K562 (cell line): ENCODE measurements at regions not wholly inside any gene's neighbourhood (a gene's known extent, or its start where the extent isn't known, plus 50 kb on each side); places are given as distances from the start of the nearest gene placed in this dataset.

Experiments used
- ATAC-seq: fragments of 200-7000 bp; cut with Tn5 transposase; 3 replicates; pipeline ENCODE4 v1.9.1; 2020; ENCODE audit warnings: moderate library complexity
- BruUV-seq: library from RNA; stranded (reverse); fragments of 400-500 nt; replicated peaks from 2 replicates; lab custom pipeline; 2021; lab: Mats Ljungman, UMichigan
- CTCF ChIA-PET: fragments of 300-600 bp; formaldehyde crosslinking; extraction: SDS; loops from one replicate; lab custom pipeline; 2021; ENCODE audit warnings: low intra/inter-chr PET ratio; lab: Yijun Ruan, JAX
- POLR2A ChIA-PET: fragments of 300-600, 350-650 bp; sonication (Branson Sonifier 250); formaldehyde crosslinking; extraction: SDS; loops from one replicate; lab custom pipeline; 2021; ENCODE audit warnings: antibody characterized with exemption, inconsistent platforms; lab: Yijun Ruan, JAX
- DNase-seq, 4 experiments: peaks; one replicate each; pipeline versions ENCODE4 v3.0.0 to v3.0.0-alpha.2; 2011 to 2018; ENCODE audit warnings: low spot score in 3 of 4, mixed read lengths in 3 of 4; ENCODE audit errors: extremely low read depth in 1 of 4
- FAIRE-seq: peaks from 2 replicates; lab custom pipeline; 2011; peaks lifted over from hg19 to GRCh38; lab: Jason Lieb, UNC
- H2AFZ ChIP-seq: 2 replicates; pipeline ENCODE4 v1.6.0; 2011; ENCODE audit warnings: low read depth, low read length, control low read depth, inconsistent platforms
- H3K27ac ChIP-seq: fragments of 200-600 bp; 3 replicates; pipeline ENCODE4 v1.8.0; 2011; ENCODE audit warnings: low read depth, mild to moderate bottlenecking, control low read depth, inconsistent platforms, low read length, moderate library complexity, mixed read lengths; ENCODE audit errors: extremely low read depth
- H3K27me3 ChIP-seq, 2 experiments: fragments of 300-600 bp in 1 of 2; 2 replicates in 1 of 2; 3 replicates in 1 of 2; pipeline versions ENCODE4 v1.6.0 to v1.8.0; 2011; ENCODE audit warnings: inconsistent platforms in 2 of 2, low read length in 2 of 2, mild to moderate bottlenecking in 1 of 2, mixed read lengths in 1 of 2, moderate library complexity in 1 of 2; ENCODE audit not compliant: control insufficient read depth in 2 of 2, insufficient read depth in 2 of 2
- H3K36me3 ChIP-seq: fragments of 300-600 bp; 3 replicates; pipeline ENCODE4 v1.8.0; 2011; ENCODE audit warnings: mild to moderate bottlenecking, low read length, inconsistent platforms; ENCODE audit not compliant: control insufficient read depth, insufficient read depth
- H3K4me1 ChIP-seq, 2 experiments: fragments of 200-600 bp in 1 of 2; replicated peaks in 1 of 2; 2 replicates in 1 of 2; 3 replicates in 1 of 2; pipeline versions ENCODE4 v1.5.1 to v1.8.0; 2011; ENCODE audit warnings: inconsistent platforms in 2 of 2, low read length in 2 of 2, mild to moderate bottlenecking in 1 of 2, mixed read lengths in 1 of 2, moderate library complexity in 1 of 2; ENCODE audit not compliant: control insufficient read depth in 2 of 2, insufficient read depth in 2 of 2
- H3K4me2 ChIP-seq: 2 replicates; pipeline ENCODE4 v1.6.1; 2011; ENCODE audit warnings: low read length, control low read depth, inconsistent platforms, mixed read lengths; ENCODE audit not compliant: insufficient read depth
- H3K4me3 ChIP-seq: fragments of 200-600 bp; sonication (generic), shearing (Covaris generic); 2 replicates; pipeline ENCODE4 v1.5.1; 2016; ENCODE audit warnings: control low read depth, inconsistent platforms
- H3K79me2 ChIP-seq: fragments of 200-600 bp; 3 replicates; pipeline ENCODE4 v1.8.0; 2011; ENCODE audit warnings: low read length, inconsistent platforms; ENCODE audit not compliant: control insufficient read depth, insufficient read depth
- H3K9ac ChIP-seq, 2 experiments: 2 replicates each; pipeline versions ENCODE4 v1.6.0 to v1.6.1; 2011; ENCODE audit warnings: low read depth in 2 of 2, low read length in 2 of 2, control low read depth in 1 of 2, inconsistent platforms in 1 of 2, mild to moderate bottlenecking in 1 of 2, mixed read lengths in 1 of 2; ENCODE audit not compliant: insufficient read depth in 1 of 2
- H3K9me1 ChIP-seq: one replicate; pipeline ENCODE4 v1.6.0; 2011; ENCODE audit warnings: inconsistent platforms, mild to moderate bottlenecking, low read length, moderate library complexity; ENCODE audit not compliant: control insufficient read depth, insufficient read depth
- H3K9me3 ChIP-seq: replicated peaks from 2 replicates; pipeline ENCODE4 v1.5.1; 2011; ENCODE audit warnings: low read depth, low read length, inconsistent platforms; ENCODE audit not compliant: control insufficient read depth, insufficient read depth
- H4K20me1 ChIP-seq: replicated peaks from 2 replicates; pipeline ENCODE4 v1.6.1; 2011; ENCODE audit warnings: low read length, inconsistent platforms, mixed read lengths; ENCODE audit not compliant: control insufficient read depth, insufficient read depth
- ATF3 ChIP-seq, 2 experiments: fragments of 450-650 bp in 1 of 2; sonication (generic) in 1 of 2; formaldehyde crosslinking in 1 of 2; IDR thresholded peaks in 1 of 2; conservative IDR thresholded peaks in 1 of 2; 2 replicates each; pipeline versions ENCODE4 v1.6.1 to v1.8.1; 2016 to 2023; ENCODE audit warnings: mild to moderate bottlenecking in 2 of 2, moderate library complexity in 2 of 2, inconsistent platforms in 1 of 2, missing genetic modification reagents in 1 of 2
- CBX2 ChIP-seq: fragments of 200-600 bp; sonication (generic); IDR thresholded peaks from one replicate; pipeline ENCODE4 v1.6.1; 2012; ENCODE audit warnings: mild to moderate bottlenecking, low read length, inconsistent platforms; ENCODE audit not compliant: insufficient read depth, poor library complexity, severe bottlenecking
- CHD4 ChIP-seq: fragments of 200-600 bp; sonication (generic); IDR thresholded peaks from 3 replicates; pipeline ENCODE4 v1.6.1; 2012; ENCODE audit warnings: low read depth, mild to moderate bottlenecking, mixed read lengths, low read length, inconsistent platforms; ENCODE audit not compliant: insufficient read depth, insufficient replicate concordance, poor library complexity, severe bottlenecking
- CTCFL ChIP-seq: IDR thresholded peaks from 2 replicates; pipeline ENCODE4 v1.6.1; 2011; ENCODE audit warnings: borderline replicate concordance, low read depth, mild to moderate bottlenecking, moderate library complexity, low read length; ENCODE audit not compliant: insufficient read depth, poor library complexity, severe bottlenecking
- HES1 ChIP-seq: fragments of 450-650 bp; IDR thresholded peaks from 2 replicates; pipeline ENCODE4 v1.6.1; 2016; ENCODE audit warnings: low read depth, mild to moderate bottlenecking, moderate library complexity
- HOXB6 ChIP-seq: fragments of 250-450 bp; sonication (Bioruptor Pico); IDR thresholded peaks from 2 replicates; pipeline ENCODE4 v1.5.1; 2022; ENCODE audit warnings: mild to moderate bottlenecking, borderline replicate concordance
- MYC ChIP-seq, 2 experiments: fragments of 250-450 bp in 1 of 2; sonication (Bioruptor Pico) in 1 of 2; IDR thresholded peaks; 2 replicates each; pipeline versions ENCODE4 v1.5.1 to v1.6.1; 2012 to 2021; ENCODE audit warnings: low read depth in 2 of 2, borderline replicate concordance in 1 of 2, improper control_type of control experiment in 1 of 2, low read length in 1 of 2, mild to moderate bottlenecking in 1 of 2, moderate library complexity in 1 of 2
- SP1 ChIP-seq: sonication (generic); formaldehyde crosslinking; IDR thresholded peaks from 2 replicates; pipeline ENCODE4 v1.8.1; 2022; ENCODE audit warnings: mild to moderate bottlenecking, missing genetic modification reagents
- TBL1XR1 ChIP-seq, 2 experiments: IDR thresholded peaks; 2 replicates each; pipeline ENCODE4 v1.6.1; 2012; ENCODE audit warnings: improper control_type of control experiment in 2 of 2, low read length in 2 of 2, mild to moderate bottlenecking in 1 of 2
- TCF7 ChIP-seq: sonication (generic); IDR thresholded peaks from 2 replicates; pipeline ENCODE4 v1.6.1; 2016; ENCODE audit warnings: antibody characterized with exemption, borderline replicate concordance
- TCFL5 ChIP-seq: fragments of 250-450 bp; sonication (Bioruptor Pico); conservative IDR thresholded peaks from 2 replicates; pipeline ENCODE4 v1.6.1; 2021; ENCODE audit warnings: mild to moderate bottlenecking, moderate library complexity, matching md5 sums
- ZC3H4 ChIP-seq: sonication (generic); formaldehyde crosslinking; IDR thresholded peaks from 2 replicates; pipeline ENCODE4 v1.9.0; 2021; ENCODE audit warnings: missing genetic modification reagents, borderline replicate concordance
- ZNF586 ChIP-seq: fragments of 450-650 bp; formaldehyde crosslinking; conservative IDR thresholded peaks from 2 replicates; pipeline ENCODE4 v1.4.0; 2020; ENCODE audit warnings: mild to moderate bottlenecking, moderate library complexity
- WGBS: fragments of 100-300 bp; shearing (Covaris generic); methylation state at CpG from one replicate; pipeline ENCODE4 v1.1.6; 2016; ENCODE audit warnings: low coverage, mixed read lengths; ENCODE audit not compliant: insufficient coverage; ENCODE audit errors: missing lambda C conversion rate; 5-methylcytosine and 5-hydroxymethylcytosine counted together
- in situ Hi-C: fragments of 300-500 bp; cut with MboI; formaldehyde crosslinking; loops from 4 replicates; pipeline ENCODE4 v1.15.0; 2018; ENCODE audit warnings: inconsistent platforms, mixed read lengths
- intact Hi-C: fragments of 100-400 bp; cut with micrococcal nuclease; formaldehyde crosslinking; loops from 2 replicates; pipeline ENCODE4 v1.14.2; 2022

GRCh38 chr13:73656863-73657262 is 477.3 kb downstream of the KLF12 start:
- no TSS peak for BruUV-seq
- POLR2A ChIA-PET, result no interaction called here
- CTCF ChIA-PET, result no interaction called here
- TF ChIP-seq TCFL5 (CRISPR knock-in tag) (no peak), TCF7 (no peak), SP1 (CRISPR knock-in tag) (no peak), CTCFL (no peak), HOXB6 (CRISPR knock-in tag) (no peak), ZC3H4 (CRISPR knock-in tag) (no peak), ZNF586 (no peak), CBX2 (no peak), ATF3 (IDR thresholded peaks at IDR 0.05) (no peak), ATF3 (CRISPR knock-in tag; conservative IDR thresholded peaks at IDR 0.05) (no peak), HES1 (no peak), MYC (IDR thresholded peaks at IDR 0.05; ENCODE audit: low read depth, low read length) (no peak), MYC (CRISPR knock-in tag; IDR thresholded peaks at IDR 0.05; ENCODE audit: borderline replicate concordance, low read depth) (no peak), CHD4 (no peak), TBL1XR1 (IDR thresholded peaks at IDR 0.05; ENCODE audit: low read length in 2 of 2) (no peak)

More at GRCh38 chr13:73656863-73657262, 477.3 kb downstream of the KLF12 start:
- Histone ChIP-seq H3K9me3 (no peaks in the 10 kb centered on the region), H3K4me1 (no peaks in the 10 kb centered on the region; a peak in 1 of 5 replicates), H2AFZ (no peak overlapping the region), H3K9ac (no peak overlapping the region), H3K36me3 (no peaks in the 10 kb centered on the region), H4K20me1 (no peaks in the 10 kb centered on the region), H3K27ac (no peak overlapping the region), H3K4me3 (no peak overlapping the region), H3K27me3 (peaks cover 0 to 6% of the 10 kb centered on the region in 2 experiments; a peak in 1 of 5 replicates), H3K79me2 (no peaks in the 10 kb centered on the region), H3K9me1 (no peaks in the 10 kb centered on the region), H3K4me2 (no peak overlapping the region)
- WGBS, result 0% methylated on average over 2 of the region's 2 CpGs
- no peak for DNase-seq
- ATAC-seq, result no peak
- intact Hi-C loops (no loop called here), in situ Hi-C loops (no loop called here)
- FAIRE-seq, result no peak
